Occipital lobe (tissue), 1 donor: ENCODE measurements at regions not wholly inside any gene's neighbourhood (a gene's known extent, or its start where the extent isn't known, plus 50 kb on each side); places are given as distances from the start of the nearest gene placed in this dataset.
"Not testable (repeated sequence)": the region's sequence is repeated elsewhere in the genome, so short reads cannot be mapped to it uniquely, and the experiment has no call there.

ENCODE experiments used
- DNase-seq: peaks from one replicate; lab custom pipeline; 2025; lab: John Stamatoyannopoulos, UW

- DNase-seq = no peak
Observed at GRCh38 chr11:45754741-45755140, 50.2 kb upstream of the SLC35C1 start.

GRCh38 chr11:45754261-45754709 lies 50.7 kb upstream of the SLC35C1 start:
- no peak for DNase-seq

GRCh38 chr11:45752106-45752505 lies 52.8 kb upstream of the SLC35C1 start:
- no peak for DNase-seq

GRCh38 chr11:45751430-45751829 lies 53.5 kb upstream of the SLC35C1 start:
- DNase-seq = peak; percentile 21

GRCh38 chr11:45750439-45750838 lies 54.5 kb upstream of the SLC35C1 start:
- no peak for DNase-seq

GRCh38 chr11:45748801-45749200 lies 56.1 kb upstream of the SLC35C1 start:
- DNase-seq = no peak

GRCh38 chr11:45745065-45745811 lies 59.7 kb upstream of the SLC35C1 start:
- DNase-seq = no peak

GRCh38 chr11:45743556-45744468 lies 61.1 kb upstream of the SLC35C1 start:
- DNase-seq = no peak

- DNase-seq = no peak
Observed at GRCh38 chr11:45741582-45741981, 63.4 kb upstream of the SLC35C1 start.

- DNase-seq = no peak
Observed at GRCh38 chr11:45741032-45741431, 63.9 kb upstream of the SLC35C1 start.

GRCh38 chr11:45739866-45740265 lies 65.1 kb upstream of the SLC35C1 start:
- no peak for DNase-seq

GRCh38 chr11:45739071-45739470 lies 65.9 kb upstream of the SLC35C1 start:
- DNase-seq = not testable (repeated sequence)

- DNase-seq = not testable (repeated sequence)
Observed at GRCh38 chr11:45738194-45738593, 66.8 kb upstream of the SLC35C1 start.

GRCh38 chr11:45737056-45737455 lies 67.9 kb upstream of the SLC35C1 start:
- no peak for DNase-seq

GRCh38 chr11:45736424-45736823 lies 68.5 kb upstream of the SLC35C1 start:
- no peak for DNase-seq

- no peak for DNase-seq
Observed at GRCh38 chr11:45733176-45733575, 67.8 kb upstream of the CHST1 start.

- no peak for DNase-seq
Observed at GRCh38 chr11:45732343-45732742, 66.9 kb upstream of the CHST1 start.

- DNase-seq = not testable (repeated sequence)
Observed at GRCh38 chr11:45731171-45731570, 65.7 kb upstream of the CHST1 start.

GRCh38 chr11:45730014-45730413 lies 64.6 kb upstream of the CHST1 start:
- DNase-seq = no peak

- DNase-seq = no peak
Observed at GRCh38 chr11:45726493-45727054, 61.2 kb upstream of the CHST1 start.

GRCh38 chr11:45725776-45726492 lies 60.5 kb upstream of the CHST1 start:
- DNase-seq = no peak

GRCh38 chr11:45725121-45725520 lies 59.7 kb upstream of the CHST1 start:
- DNase-seq = no peak
